Caco-2 (cell line): ENCODE measurements at regions not wholly inside any gene's neighbourhood (a gene's known extent, or its start where the extent isn't known, plus 50 kb on each side); places are given as distances from the start of the nearest gene placed in this dataset.
"Not testable (repeated sequence)": the region's sequence is repeated elsewhere in the genome, so short reads cannot be mapped to it uniquely, and the experiment has no call there.

ENCODE experiments used
- BruUV-seq: library from RNA; stranded (reverse); fragments of 400-500 nt; replicated peaks from 2 replicates; lab custom pipeline; 2021; lab: Mats Ljungman, UMichigan
- CTCF ChIA-PET: fragments of 300-600 bp; sonication (Branson Sonifier 250); formaldehyde crosslinking; loops from one replicate; lab custom pipeline; 2022; ENCODE audit warnings: antibody characterized with exemption; lab: Charles Lee
- POLR2A ChIA-PET: fragments of 300-600 bp; sonication (Branson Sonifier 250); formaldehyde crosslinking; loops from one replicate; lab custom pipeline; 2022; ENCODE audit warnings: antibody characterized with exemption; lab: Charles Lee
- DNase-seq, 2 experiments: peaks; one replicate each; pipeline versions ENCODE4 v3.0.0 to v3.0.0-alpha.2; 2020 to 2022
- H3K27me3 ChIP-seq: replicated peaks from 2 replicates; pipeline ENCODE4 v1.6.0; 2011; ENCODE audit warnings: low read length; ENCODE audit not compliant: control insufficient read depth, insufficient read depth
- H3K36me3 ChIP-seq: 2 replicates; pipeline ENCODE4 v1.5.1; 2011; ENCODE audit warnings: low read length; ENCODE audit not compliant: control insufficient read depth, insufficient read depth
- H3K4me1 ChIP-seq: fragments of 250-450 bp; sonication (Bioruptor Pico); 2 replicates; pipeline ENCODE4 v1.5.1; 2020; ENCODE audit warnings: mild to moderate bottlenecking
- H3K4me3 ChIP-seq: 2 replicates; pipeline ENCODE4 v1.5.1; 2011; ENCODE audit warnings: low read depth, mild to moderate bottlenecking, control low read depth, low read length
- H3K9me3 ChIP-seq: fragments of 250-450 bp; sonication (Bioruptor Pico); 2 replicates; pipeline ENCODE4 v1.5.1; 2020; ENCODE audit warnings: mild to moderate bottlenecking, moderate library complexity
- H3K27ac Mint-ChIP-seq: one replicate; pipeline ENCODE4 v1.8.0; 2022; ENCODE audit warnings: mixed read lengths; ENCODE audit not compliant: unreplicated experiment
- H3K27me3 Mint-ChIP-seq: one replicate; pipeline ENCODE4 v1.8.0; 2022; ENCODE audit warnings: mixed read lengths; ENCODE audit not compliant: insufficient read depth, unreplicated experiment
- H3K36me3 Mint-ChIP-seq: one replicate; pipeline ENCODE4 v1.8.0; 2022; ENCODE audit warnings: mild to moderate bottlenecking, mixed read lengths; ENCODE audit not compliant: insufficient read depth, unreplicated experiment
- H3K4me1 Mint-ChIP-seq: one replicate; pipeline ENCODE4 v1.8.0; 2022; ENCODE audit warnings: low read depth, mixed read lengths; ENCODE audit not compliant: unreplicated experiment
- H3K4me3 Mint-ChIP-seq: one replicate; pipeline ENCODE4 v1.8.0; 2022; ENCODE audit warnings: mild to moderate bottlenecking, moderate library complexity, mixed read lengths; ENCODE audit not compliant: unreplicated experiment
- H3K9me3 Mint-ChIP-seq: one replicate; pipeline ENCODE4 v1.8.0; 2022; ENCODE audit warnings: mixed read lengths; ENCODE audit not compliant: unreplicated experiment
- CTCF ChIP-seq, 2 experiments: fragments of 200-600 bp in 1 of 2; IDR thresholded peaks; 1 replicate in 1 of 2; 2 replicates in 1 of 2; pipeline versions ENCODE4 v1.5.1 to v1.8.0; 2011 to 2022; ENCODE audit warnings: antibody characterized with exemption in 1 of 2, control low read depth in 1 of 2, inconsistent platforms in 1 of 2, low read depth in 1 of 2, low read length in 1 of 2, mild to moderate bottlenecking in 1 of 2, moderate library complexity in 1 of 2; ENCODE audit not compliant: insufficient read depth in 1 of 2, severe bottlenecking in 1 of 2, unreplicated experiment in 1 of 2
- intact Hi-C: fragments of 100-400 bp; cut with micrococcal nuclease; formaldehyde crosslinking; loops from one replicate; pipeline ENCODE4 v1.10.0; 2022; ENCODE audit not compliant: unreplicated experiment

DNA sequence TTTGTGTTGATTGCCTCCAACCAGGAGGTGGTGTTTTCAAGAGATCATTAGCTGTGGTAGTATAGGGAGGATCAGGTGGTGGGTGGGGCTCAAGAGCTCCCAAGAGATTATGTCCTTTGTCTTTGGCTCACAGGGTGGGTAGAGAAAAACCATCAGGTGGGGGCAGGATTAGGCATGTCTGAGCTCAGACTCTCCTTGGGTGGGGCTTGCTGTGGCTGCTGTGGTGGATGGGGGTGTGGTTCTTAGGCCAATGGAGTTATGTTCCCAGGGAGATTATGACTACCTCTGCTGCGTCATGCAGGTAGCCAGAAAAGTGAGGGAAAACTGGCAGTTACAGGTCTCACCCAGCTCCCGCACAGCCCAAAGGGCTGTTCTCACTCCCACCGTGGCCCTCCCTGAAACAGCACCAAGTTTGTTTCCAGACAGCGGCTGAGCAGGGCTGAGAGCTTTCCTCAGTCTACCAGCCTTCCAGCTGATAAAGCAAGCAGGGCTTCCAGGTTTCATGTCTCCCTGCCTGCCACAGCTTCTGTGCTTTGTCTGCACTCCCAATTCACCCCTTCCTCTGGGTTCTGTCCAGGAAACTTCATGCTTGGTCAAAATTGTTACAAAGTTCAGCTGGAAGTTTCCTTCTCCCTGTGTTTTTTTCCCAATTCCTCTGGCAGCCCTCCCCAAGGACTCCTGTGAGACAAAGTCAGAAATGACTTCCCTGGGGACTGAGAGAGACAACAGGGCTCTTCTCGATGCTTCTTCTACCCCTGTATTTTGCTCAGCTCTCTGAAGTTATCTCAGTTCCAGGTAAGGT lies 481.1 kb upstream of the MAN1A1 start:
- CTCF ChIA-PET = no interaction called here
- Histone ChIP-seq H3K4me1 (peaks cover 10% of the 10 kb centered on the region; the same call in 1 of the 2 replicates), H3K27me3 (no peaks in the 10 kb centered on the region), H3K9me3 (no peaks in the 10 kb centered on the region), H3K36me3 (no peaks in the 10 kb centered on the region), H3K4me3 (no peak overlapping the region)
- H3K36me3 Mint-ChIP-seq = no peaks in the 10 kb centered on the region
- POLR2A ChIA-PET = no interaction called here
- peaks cover 6% of the 10 kb centered on the region for H3K4me1 Mint-ChIP-seq
- H3K4me3 Mint-ChIP-seq = no peak overlapping the region
- no peak for TF ChIP-seq CTCF (IDR thresholded peaks at IDR 0.05; ENCODE audit: insufficient read depth in 1 of 2, low read depth in 1 of 2, low read length in 1 of 2, severe bottlenecking in 1 of 2, unreplicated experiment in 1 of 2)
- no peak overlapping the region for H3K27ac Mint-ChIP-seq
- intact Hi-C loops = no loop called here
- DNase-seq = no peak
- BruUV-seq = no TSS peak
- H3K27me3 Mint-ChIP-seq = no peaks in the 10 kb centered on the region
- no peaks in the 10 kb centered on the region for H3K9me3 Mint-ChIP-seq

- no TSS peak for BruUV-seq
- H3K27me3 Mint-ChIP-seq = no peaks in the 10 kb centered on the region
- intact Hi-C loops = no loop called here
- peaks cover 5% of the 10 kb centered on the region; the same call in 1 of the 2 replicates for H3K4me1 ChIP-seq
- H3K36me3 Mint-ChIP-seq = no peaks in the 10 kb centered on the region
- no peaks in the 10 kb centered on the region for H3K9me3 Mint-ChIP-seq
- H3K36me3 ChIP-seq = no peaks in the 10 kb centered on the region
- H3K27me3 ChIP-seq = no peaks in the 10 kb centered on the region
- no peak overlapping the region for H3K27ac Mint-ChIP-seq
- H3K9me3 ChIP-seq = no peaks in the 10 kb centered on the region
- TF ChIP-seq CTCF (IDR thresholded peaks at IDR 0.05; ENCODE audit: insufficient read depth in 1 of 2, low read depth in 1 of 2, low read length in 1 of 2, severe bottlenecking in 1 of 2, unreplicated experiment in 1 of 2) = no peak
- ChIA-PET CTCF (no interaction called here), POLR2A (no interaction called here)
- H3K4me3 ChIP-seq = no peak overlapping the region
- H3K4me1 Mint-ChIP-seq = peaks cover 6% of the 10 kb centered on the region
- H3K4me3 Mint-ChIP-seq = no peak overlapping the region
- DNase-seq = no peak
Measured at GRCh38 chr6:119830069-119830468, 480.5 kb upstream of the MAN1A1 start.

GRCh38 chr6:119829499-119829898 lies 479.9 kb upstream of the MAN1A1 start:
- H3K4me3 Mint-ChIP-seq, POLR2A ChIA-PET, H3K4me3 ChIP-seq, H3K9me3 Mint-ChIP-seq, H3K36me3 Mint-ChIP-seq, H3K4me1 ChIP-seq, BruUV-seq, H3K27me3 Mint-ChIP-seq, H3K9me3 ChIP-seq, H3K27me3 ChIP-seq, CTCF ChIA-PET, H3K27ac Mint-ChIP-seq, H3K4me1 Mint-ChIP-seq, intact Hi-C loops, H3K36me3 ChIP-seq: not testable (repeated sequence)
- DNase-seq = peak in 1 of 2 experiments; percentile 36
